ENCODE measurements at regions not wholly inside any gene's neighbourhood (a gene's known extent, or its start where the extent isn't known, plus 50 kb on each side); places are given as distances from the start of the nearest gene placed in this dataset.
"Not testable (repeated sequence)": the region's sequence is repeated elsewhere in the genome, so short reads cannot be mapped to it uniquely, and the experiment has no call there.

GRCh38 chr4:101418466-101418865 is 71.1 kb upstream of the PPP3CA start:
- no peak for DNase-seq (ENCODE audit: low read depth in 2 of 2)

- peak; percentile 24 to 30 for DNase-seq (ENCODE audit: low read depth in 2 of 2)
These were observed 70.7 kb upstream of the PPP3CA start for GRCh38 chr4:101418055-101418454.

- no peak for DNase-seq (ENCODE audit: low read depth in 2 of 2)
These were observed 69.7 kb upstream of the PPP3CA start for GRCh38 chr4:101417046-101417445.

GRCh38 chr4:101415962-101416361 is 68.6 kb upstream of the PPP3CA start:
- DNase-seq (ENCODE audit: low read depth in 2 of 2): no peak

GRCh38 chr4:101414496-101414895 is 67.2 kb upstream of the PPP3CA start:
- no peak for DNase-seq (ENCODE audit: low read depth in 2 of 2)

- DNase-seq (ENCODE audit: low read depth in 2 of 2): no peak
These were observed 64.6 kb upstream of the PPP3CA start for GRCh38 chr4:101411926-101412325.

- DNase-seq (ENCODE audit: low read depth in 2 of 2): not testable (repeated sequence)
These were observed 64.1 kb upstream of the PPP3CA start for GRCh38 chr4:101411281-101411910.

- peak in 1 of 2 donors; percentile 4 for DNase-seq (ENCODE audit: low read depth in 2 of 2)
These were observed 52.8 kb upstream of the PPP3CA start for GRCh38 chr4:101400096-101400495.

GRCh38 chr4:101398807-101399206 is 51.5 kb upstream of the PPP3CA start:
- no peak for DNase-seq (ENCODE audit: low read depth in 2 of 2)
